Iris pigment epithelial cell (primary cell): ENCODE measurements at regions not wholly inside any gene's neighbourhood (a gene's known extent, or its start where the extent isn't known, plus 50 kb on each side); places are given as distances from the start of the nearest gene placed in this dataset.
"Not testable (repeated sequence)": the region's sequence is repeated elsewhere in the genome, so short reads cannot be mapped to it uniquely, and the experiment has no call there.

Experiments used
- DNase-seq: peaks from one replicate; pipeline ENCODE4 v3.0.0-alpha.2; 2011; ENCODE audit warnings: low read depth

GRCh38 chr1:68673771-68674170 is 176.9 kb upstream of the DEPDC1 start:
- DNase-seq: no peak

GRCh38 chr1:68675336-68675735 is 178.5 kb upstream of the DEPDC1 start:
- DNase-seq: no peak

GRCh38 chr1:68677684-68678351 is 180.9 kb upstream of the DEPDC1 start:
- no peak for DNase-seq

DNA sequence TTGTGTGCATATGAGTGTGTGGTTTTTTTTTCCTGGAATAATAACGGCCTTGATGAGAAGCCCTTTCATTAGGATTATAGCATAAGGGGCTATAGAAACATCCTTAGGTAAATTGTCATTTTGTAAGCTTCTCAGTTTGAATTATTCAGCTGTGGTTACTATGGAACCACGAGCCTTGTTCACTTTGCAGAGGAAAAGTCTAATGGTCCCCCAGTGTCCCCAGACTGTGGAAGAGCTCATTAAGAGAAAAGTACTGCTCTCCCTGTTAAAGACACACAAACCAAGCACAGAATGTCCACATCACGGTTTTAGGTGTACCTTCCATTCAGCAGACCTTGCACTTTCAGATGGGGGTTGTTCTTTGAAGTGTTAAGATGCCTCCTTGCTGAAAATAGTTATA is 199.3 kb upstream of the DEPDC1 start:
- DNase-seq: no peak

DNA sequence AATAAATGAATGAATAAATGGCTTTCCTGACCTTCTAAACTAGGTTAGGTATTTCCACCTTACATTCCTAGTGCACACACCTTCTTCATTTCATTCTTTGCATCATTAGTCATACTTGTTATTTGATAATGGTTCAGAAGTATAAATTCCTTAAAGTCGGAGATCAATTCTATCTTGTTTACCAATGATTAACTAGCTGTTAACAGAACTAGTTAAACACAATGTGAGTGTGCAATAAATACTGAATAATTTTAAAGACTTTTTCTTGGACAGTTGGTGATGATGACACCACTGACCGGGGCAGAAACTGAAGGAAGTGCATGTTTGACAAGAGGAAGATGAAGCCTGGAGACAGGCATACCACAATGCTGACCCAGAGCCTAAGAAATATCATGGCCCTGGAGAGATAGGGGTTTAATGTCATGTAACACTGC is 207.1 kb upstream of the DEPDC1 start:
- DNase-seq: no peak

DNA sequence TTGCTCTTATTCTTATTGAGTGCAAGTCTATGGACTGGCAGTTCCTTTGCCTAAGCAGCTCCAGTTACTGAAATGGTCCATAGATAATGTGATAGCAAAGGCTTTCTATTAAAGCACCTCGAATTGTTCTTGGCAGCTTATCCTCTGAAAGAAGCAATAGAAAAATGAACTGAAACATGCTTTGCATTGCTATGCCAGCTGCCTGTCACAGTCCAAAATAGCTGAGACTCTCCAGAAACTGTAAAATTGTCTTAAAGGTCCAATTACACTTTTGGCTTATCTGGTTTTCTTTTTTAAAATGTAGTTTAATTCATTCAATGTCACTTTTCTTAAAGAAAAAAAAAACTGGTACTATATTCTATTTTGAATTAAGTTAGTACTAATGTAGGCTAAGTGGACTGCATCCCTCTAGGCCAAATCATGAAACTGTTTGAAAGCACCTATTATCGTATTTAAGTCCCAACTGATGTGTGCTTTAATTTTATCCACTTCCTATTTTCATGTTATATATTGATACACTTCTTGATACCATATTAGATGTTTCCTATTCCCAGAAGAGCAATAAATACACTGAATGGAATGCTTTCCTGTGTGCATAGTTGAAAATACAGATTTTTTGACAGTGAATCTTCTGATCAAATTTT is 208.0 kb upstream of the DEPDC1 start:
- no peak for DNase-seq

GRCh38 chr1:68705466-68705865 is 208.6 kb upstream of the DEPDC1 start:
- DNase-seq: no peak

GRCh38 chr1:68706639-68707317 is 209.9 kb upstream of the DEPDC1 start:
- no peak for DNase-seq

- DNase-seq: no peak
Observed at GRCh38 chr1:68717330-68717729, 220.4 kb upstream of the DEPDC1 start.

DNA sequence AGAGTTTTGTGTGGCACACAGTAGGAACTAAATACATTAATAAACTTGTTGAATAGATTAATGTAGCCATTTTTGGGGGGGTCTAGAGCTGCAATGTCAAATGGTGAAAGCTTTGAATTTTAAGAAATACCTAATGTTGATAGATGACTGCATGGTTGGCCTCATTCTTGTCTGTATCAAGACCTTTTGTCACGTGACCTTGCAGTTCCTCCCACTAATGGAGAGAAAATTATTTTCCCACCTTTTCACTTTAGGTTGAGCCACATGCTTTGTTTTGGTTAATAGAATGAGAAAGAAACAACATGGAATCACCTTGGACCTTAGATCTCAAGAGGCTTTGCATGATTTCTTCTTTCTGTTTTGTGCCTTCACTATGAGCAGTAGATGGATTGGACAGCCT is 223.6 kb upstream of the DEPDC1 start:
- DNase-seq: no peak

GRCh38 chr1:68723791-68724190 is 226.9 kb upstream of the DEPDC1 start:
- no peak for DNase-seq

GRCh38 chr1:68725001-68725752 is 228.3 kb upstream of the DEPDC1 start:
- peak; percentile 1 for DNase-seq

- not testable (repeated sequence) for DNase-seq
Observed at GRCh38 chr1:68739486-68739885, 242.6 kb upstream of the DEPDC1 start.

- DNase-seq: no peak
Observed at GRCh38 chr1:68745011-68745410, 248.1 kb upstream of the DEPDC1 start.

- DNase-seq: no peak
Observed at GRCh38 chr1:68745451-68745850, 248.6 kb upstream of the DEPDC1 start.

DNA sequence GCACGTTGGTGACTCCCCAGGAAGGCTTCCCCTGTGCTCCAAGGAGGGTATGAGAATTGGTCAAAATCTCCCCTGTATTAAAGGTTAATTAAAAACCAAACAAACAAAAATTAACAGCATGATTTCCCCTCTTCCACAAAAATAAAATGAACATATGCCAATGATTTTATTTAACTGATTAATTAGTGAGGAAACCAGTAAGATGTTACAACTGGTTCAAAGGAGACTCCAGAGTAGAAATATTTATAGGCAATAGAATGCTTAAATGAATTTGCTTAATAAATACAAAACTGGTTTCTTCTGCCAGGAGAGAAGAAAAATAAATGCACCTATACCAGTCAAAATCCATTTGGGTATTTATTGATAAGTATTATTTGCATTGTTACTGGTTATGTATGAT is 249.5 kb upstream of the DEPDC1 start:
- no peak for DNase-seq

DNA sequence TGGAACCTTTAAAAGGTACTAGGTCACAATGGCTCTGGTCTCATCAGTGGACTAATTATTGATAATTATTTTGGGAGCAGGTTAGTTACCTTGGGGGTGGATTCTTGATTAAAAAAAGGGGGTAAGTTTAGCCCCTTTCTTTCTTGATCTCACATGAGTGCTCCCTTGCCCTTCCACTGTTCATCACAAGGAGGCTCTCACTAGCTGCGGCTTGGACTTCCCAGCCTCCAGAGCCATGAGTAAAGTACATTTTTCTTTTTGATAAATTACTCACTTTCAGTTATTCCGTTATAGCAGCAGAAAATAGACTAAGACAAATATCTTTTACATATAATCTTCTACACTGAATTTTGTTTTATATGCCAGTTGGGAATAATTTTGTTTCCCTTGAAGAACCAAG is 254.8 kb upstream of the DEPDC1 start:
- DNase-seq: no peak

DNA sequence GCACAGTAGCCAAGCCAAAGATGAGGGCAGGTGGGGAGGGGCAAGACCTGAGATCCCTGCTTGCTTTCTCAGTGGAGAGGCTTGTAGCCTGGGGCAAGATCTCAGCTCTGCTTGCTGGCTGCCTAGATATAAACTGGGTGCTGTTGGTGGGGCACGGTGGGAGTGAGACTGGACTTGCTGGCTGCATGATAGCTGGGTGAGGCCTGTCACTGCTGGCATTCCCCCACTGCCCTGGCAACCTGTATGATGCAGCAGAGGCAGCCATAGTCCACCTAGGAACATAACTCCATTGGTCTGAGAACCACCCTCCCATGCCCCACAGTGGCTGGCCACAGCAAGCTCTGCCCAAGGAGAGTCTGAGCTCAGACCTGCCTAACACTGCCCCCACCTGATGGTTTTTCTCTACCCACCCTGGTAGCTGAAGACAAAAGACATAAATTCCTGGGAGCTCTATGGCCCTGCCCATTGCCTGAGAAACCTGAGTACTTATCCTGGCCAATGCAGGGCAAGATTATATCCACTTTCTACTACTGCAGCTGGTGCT is 261.9 kb upstream of the DEPDC1 start:
- DNase-seq: no peak

DNA sequence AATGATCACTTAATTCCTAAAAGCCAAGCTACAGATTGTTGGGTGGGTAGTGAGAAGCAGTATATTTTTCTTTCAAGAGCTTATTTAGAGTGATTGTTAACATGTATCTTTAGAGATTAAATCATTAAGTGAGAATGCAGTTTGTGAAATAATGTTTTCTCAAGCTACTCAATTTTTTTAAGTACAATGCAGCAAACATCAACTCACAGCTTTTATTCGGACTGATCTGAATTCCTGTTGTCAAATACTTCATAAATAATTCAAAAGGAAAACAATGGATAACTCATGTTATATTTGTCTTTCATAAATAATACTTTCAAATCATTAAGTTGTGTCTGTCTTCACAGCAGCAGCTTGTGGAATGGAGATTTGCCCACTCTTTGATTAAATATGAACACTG is 271.1 kb upstream of the DEPDC1 start:
- no peak for DNase-seq

GRCh38 chr1:68770817-68771216 is 273.9 kb upstream of the DEPDC1 start:
- no peak for DNase-seq

- no peak for DNase-seq
Observed at GRCh38 chr1:68777851-68778250, 281.0 kb upstream of the DEPDC1 start.

DNA sequence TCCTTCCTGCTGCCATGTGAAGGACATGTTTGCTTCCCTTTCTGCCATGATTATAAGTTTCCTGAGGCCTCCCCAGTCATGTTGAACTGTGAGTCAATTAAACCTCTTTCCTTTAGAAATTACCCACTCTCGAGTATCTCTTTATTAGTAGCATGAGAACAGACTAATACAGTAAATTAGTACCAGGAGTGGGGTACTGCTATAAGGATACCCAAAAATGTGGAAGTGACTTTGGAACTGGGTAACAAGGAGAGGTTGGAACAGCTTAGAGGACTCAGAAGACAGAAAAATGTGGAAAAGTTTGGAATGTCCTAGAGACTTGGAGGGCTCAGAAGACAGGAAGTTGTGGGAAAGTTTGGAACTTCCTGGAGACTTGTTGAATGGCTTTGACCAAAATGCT is 283.0 kb upstream of the DEPDC1 start:
- not testable (repeated sequence) for DNase-seq
